ENCODE measurements at regions not wholly inside any gene's neighbourhood (a gene's known extent, or its start where the extent isn't known, plus 50 kb on each side); places are given as distances from the start of the nearest gene placed in this dataset.

DNA sequence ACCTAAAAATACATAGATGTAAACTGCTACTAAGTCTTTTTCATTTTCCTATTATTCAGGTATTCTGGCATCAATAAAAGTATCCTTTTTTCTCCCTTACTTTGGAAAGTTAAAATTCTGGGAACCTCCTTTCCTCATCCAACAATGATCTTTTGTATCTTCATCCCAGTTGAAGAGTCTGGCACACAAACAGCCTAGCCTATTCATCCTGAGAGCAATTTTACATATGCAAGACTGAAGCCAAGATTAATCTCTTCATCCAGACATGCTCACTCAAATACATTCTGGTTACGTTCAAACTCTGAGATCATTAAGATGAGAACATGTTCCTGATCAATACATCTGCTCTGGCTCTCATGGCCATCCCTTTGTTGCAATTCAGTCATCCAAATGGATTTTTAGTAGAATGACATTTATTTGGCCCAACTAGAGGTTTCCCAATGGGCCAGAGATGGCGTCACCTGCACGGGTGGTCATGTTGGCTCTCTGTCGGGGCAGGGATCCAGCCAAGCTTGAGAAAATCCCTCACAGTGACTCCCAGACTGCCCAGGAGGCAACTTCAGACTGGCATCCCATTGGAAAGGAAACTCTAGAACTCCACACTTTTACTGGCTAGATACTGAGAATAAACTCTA is 135.3 kb upstream of the VCX2 start:
- no peak for TF ChIP-seq POLR2A (IDR thresholded peaks at IDR 0.05)
- TF ChIP-seq, protein P1, sequence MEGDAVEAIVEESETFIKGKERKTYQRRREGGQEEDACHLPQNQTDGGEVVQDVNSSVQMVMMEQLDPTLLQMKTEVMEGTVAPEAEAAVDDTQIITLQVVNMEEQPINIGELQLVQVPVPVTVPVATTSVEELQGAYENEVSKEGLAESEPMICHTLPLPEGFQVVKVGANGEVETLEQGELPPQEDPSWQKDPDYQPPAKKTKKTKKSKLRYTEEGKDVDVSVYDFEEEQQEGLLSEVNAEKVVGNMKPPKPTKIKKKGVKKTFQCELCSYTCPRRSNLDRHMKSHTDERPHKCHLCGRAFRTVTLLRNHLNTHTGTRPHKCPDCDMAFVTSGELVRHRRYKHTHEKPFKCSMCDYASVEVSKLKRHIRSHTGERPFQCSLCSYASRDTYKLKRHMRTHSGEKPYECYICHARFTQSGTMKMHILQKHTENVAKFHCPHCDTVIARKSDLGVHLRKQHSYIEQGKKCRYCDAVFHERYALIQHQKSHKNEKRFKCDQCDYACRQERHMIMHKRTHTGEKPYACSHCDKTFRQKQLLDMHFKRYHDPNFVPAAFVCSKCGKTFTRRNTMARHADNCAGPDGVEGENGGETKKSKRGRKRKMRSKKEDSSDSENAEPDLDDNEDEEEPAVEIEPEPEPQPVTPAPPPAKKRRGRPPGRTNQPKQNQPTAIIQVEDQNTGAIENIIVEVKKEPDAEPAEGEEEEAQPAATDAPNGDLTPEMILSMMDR (IDR thresholded peaks at IDR 0.05) = no peak
- WGBS, 2 donors = 72 to 78% methylated on average over 1 to 4 of the region's 4 CpGs
- DNase-seq = no peak
- H3K4me1 ChIP-seq = no peaks in the 10 kb centered on the region
- no peaks in the 10 kb centered on the region for H3K9me3 ChIP-seq
- H3K36me3 ChIP-seq = no peaks in the 10 kb centered on the region
- H3K27ac ChIP-seq = no peak overlapping the region
- H3K27me3 ChIP-seq = no peaks in the 10 kb centered on the region
- H3K4me3 ChIP-seq = no peak overlapping the region
- intact Hi-C loops (cut with DNase I) = no loop called here

DNA sequence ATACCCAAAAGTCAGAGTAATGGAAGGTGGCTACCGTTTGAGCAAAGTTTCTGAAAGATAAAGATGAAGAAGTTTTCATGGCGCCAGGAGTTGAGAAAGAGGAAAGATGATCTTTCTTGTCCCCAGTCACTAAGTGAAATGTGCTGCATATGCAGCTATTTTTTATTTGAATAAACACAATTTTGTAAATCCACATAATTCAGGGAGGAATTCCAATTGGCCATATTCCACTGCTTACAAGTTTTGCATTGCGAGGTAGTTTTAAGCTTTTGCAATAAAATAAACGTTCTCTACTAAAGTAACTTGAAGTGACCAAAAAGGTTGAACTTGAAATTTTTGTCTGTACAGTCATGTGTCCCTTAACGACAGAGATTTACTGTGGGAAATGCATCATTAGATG is 139.3 kb upstream of the VCX2 start:
- H3K27ac ChIP-seq = no peak overlapping the region
- intact Hi-C loops (cut with DNase I) = no loop called here
- no peak for DNase-seq
- no peaks in the 10 kb centered on the region for H3K27me3 ChIP-seq
- no peaks in the 10 kb centered on the region for H3K4me1 ChIP-seq
- no peaks in the 10 kb centered on the region for H3K36me3 ChIP-seq
- TF ChIP-seq, protein P1 (IDR thresholded peaks at IDR 0.05) = no peak
- TF ChIP-seq POLR2A (IDR thresholded peaks at IDR 0.05) = no peak
- H3K4me3 ChIP-seq = no peak overlapping the region
- WGBS, 2 donors = 82 to 90% methylated on average over 5 of the region's 5 CpGs
- no peaks in the 10 kb centered on the region for H3K9me3 ChIP-seq

DNA sequence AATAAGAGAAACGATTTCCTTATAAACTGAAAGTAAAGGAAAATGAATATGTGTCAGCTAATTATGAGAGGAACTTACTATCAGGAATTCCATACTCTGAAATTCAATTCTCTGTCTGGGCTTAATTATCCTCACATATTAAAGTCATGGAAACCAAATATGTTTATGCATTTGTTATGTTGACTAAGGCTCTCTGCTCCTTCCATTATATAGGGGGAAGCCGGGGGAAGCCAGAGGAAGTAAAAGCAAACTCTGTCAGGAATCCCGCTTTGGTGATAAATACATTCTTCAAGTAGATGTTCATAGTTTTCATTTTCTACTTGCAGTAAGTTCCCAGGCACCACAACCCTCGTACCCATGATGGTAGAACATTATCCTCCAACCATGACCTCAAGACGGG is 142.8 kb upstream of the VCX2 start:
- Histone ChIP-seq H3K4me1 (no peaks in the 10 kb centered on the region), H3K36me3 (no peaks in the 10 kb centered on the region), H3K4me3 (no peak overlapping the region), H3K27me3 (no peaks in the 10 kb centered on the region), H3K27ac (no peak overlapping the region), H3K9me3 (no peaks in the 10 kb centered on the region)
- DNase-seq = no peak
- 79 to 89% methylated on average over 4 to 5 of the region's 5 CpGs for WGBS, 2 donors
- TF ChIP-seq, protein P1 (IDR thresholded peaks at IDR 0.05) = no peak
- no peak for TF ChIP-seq POLR2A (IDR thresholded peaks at IDR 0.05)
- intact Hi-C loops (cut with DNase I) = no loop called here

DNA sequence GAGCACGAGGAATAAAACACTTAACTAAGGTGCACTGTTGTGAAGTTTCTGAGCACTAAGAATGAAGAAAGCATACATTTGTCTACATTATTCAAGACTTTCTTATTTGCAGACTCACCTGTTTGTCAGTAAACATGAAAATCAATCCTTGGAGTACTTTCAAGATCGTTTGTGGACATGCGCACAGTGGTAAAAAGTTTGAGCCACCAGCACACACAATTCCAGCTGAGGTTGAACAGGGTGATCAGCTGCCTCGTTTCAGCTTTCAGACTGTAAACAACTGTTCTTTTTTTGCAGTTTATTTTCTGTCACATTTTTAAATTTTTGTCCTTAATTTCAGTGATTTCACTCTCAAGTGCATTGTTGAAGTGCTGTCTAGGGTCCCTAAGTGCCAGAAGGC is 143.8 kb upstream of the VCX2 start:
- H3K9me3 ChIP-seq = no peaks in the 10 kb centered on the region
- no peak overlapping the region for H3K4me3 ChIP-seq
- no peak overlapping the region for H3K27ac ChIP-seq
- TF ChIP-seq, protein P1 (IDR thresholded peaks at IDR 0.05) = no peak
- TF ChIP-seq POLR2A (IDR thresholded peaks at IDR 0.05) = no peak
- 80 to 81% methylated on average over 4 of the region's 4 CpGs for WGBS, 2 donors
- no peaks in the 10 kb centered on the region for H3K4me1 ChIP-seq
- intact Hi-C loops (cut with DNase I) = no loop called here
- H3K27me3 ChIP-seq = no peaks in the 10 kb centered on the region
- no peaks in the 10 kb centered on the region for H3K36me3 ChIP-seq
- no peak for DNase-seq

DNA sequence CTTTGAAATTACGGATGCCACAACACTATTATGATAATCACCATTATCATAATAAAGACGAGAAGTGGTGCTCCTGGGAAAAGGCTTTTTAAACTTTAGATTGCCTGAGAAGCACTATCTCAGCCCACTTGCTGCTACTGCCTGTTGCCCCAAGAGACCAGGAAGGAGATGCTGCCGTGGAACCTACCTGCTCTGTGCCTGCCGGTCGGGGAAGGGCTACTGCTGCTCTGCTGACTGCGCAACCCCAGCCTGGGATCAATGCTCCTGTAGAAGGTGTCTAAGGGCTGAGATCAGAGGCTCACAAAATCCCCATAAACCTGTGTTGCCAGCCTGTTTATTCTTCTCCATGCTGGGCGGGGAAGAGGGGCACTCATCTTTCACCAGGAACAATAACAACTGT is 145.3 kb upstream of the VCX3B start:
- Histone ChIP-seq H3K4me1 (no peaks in the 10 kb centered on the region), H3K4me3 (no peak overlapping the region), H3K36me3 (no peaks in the 10 kb centered on the region), H3K27ac (no peak overlapping the region), H3K9me3 (no peaks in the 10 kb centered on the region), H3K27me3 (no peaks in the 10 kb centered on the region)
- no peak for TF ChIP-seq POLR2A (IDR thresholded peaks at IDR 0.05)
- TF ChIP-seq, protein P1 (IDR thresholded peaks at IDR 0.05) = no peak
- no peak for DNase-seq
- intact Hi-C loops (cut with DNase I) = no loop called here
- WGBS, 2 donors = 51 to 60% methylated on average over 1 to 3 of the region's 7 CpGs
